ENCODE measurements at regions not wholly inside any gene's neighbourhood (a gene's known extent, or its start where the extent isn't known, plus 50 kb on each side); places are given as distances from the start of the nearest gene placed in this dataset.
"Not testable (repeated sequence)": the region's sequence is repeated elsewhere in the genome, so short reads cannot be mapped to it uniquely, and the experiment has no call there.

GRCh38 chr5:21571196-21571595 is 1281.9 kb downstream of the CDH12 start:
- not testable (repeated sequence) for TF ChIP-seq CTCF (conservative IDR thresholded peaks at IDR 0.05 in 1 of 2, IDR thresholded peaks at IDR 0.05 in 1 of 2; ENCODE audit: low read depth in 1 of 2, low read length in 2 of 2); EZH2 (IDR thresholded peaks at IDR 0.05; ENCODE audit: low read length, missing control alignments)

Data from fibroblast of lung (primary cell).